NCI-H446 (cell line): ENCODE measurements at regions not wholly inside any gene's neighbourhood (a gene's known extent, or its start where the extent isn't known, plus 50 kb on each side); places are given as distances from the start of the nearest gene placed in this dataset.
A peak's percentile ranks its signal among the peaks of the same experiment; 100 is the strongest.
"Not testable (repeated sequence)": the region's sequence is repeated elsewhere in the genome, so short reads cannot be mapped to it uniquely, and the experiment has no call there.

ENCODE experiments used
- DNase-seq, 2 experiments: peaks; one replicate each; lab custom pipeline; 2025; lab: John Stamatoyannopoulos, UW

GRCh38 chr5:106986006-106986405 lies 684.7 kb downstream of the EFNA5 start:
- DNase-seq: no peak

- DNase-seq: no peak
Observed at GRCh38 chr5:106985174-106985573, 685.6 kb downstream of the EFNA5 start.

- DNase-seq: not testable (repeated sequence)
Observed at GRCh38 chr5:106979178-106979577, 691.6 kb downstream of the EFNA5 start.

- not testable (repeated sequence) for DNase-seq
Observed at GRCh38 chr5:106978582-106979165, 692.1 kb downstream of the EFNA5 start.

GRCh38 chr5:106976363-106976762 lies 694.4 kb downstream of the EFNA5 start:
- DNase-seq: no peak

GRCh38 chr5:106974272-106974671 lies 696.5 kb downstream of the EFNA5 start:
- DNase-seq: no peak

GRCh38 chr5:106966686-106967315 lies 703.9 kb downstream of the EFNA5 start:
- DNase-seq: no peak

GRCh38 chr5:106964132-106964531 lies 706.6 kb downstream of the EFNA5 start:
- DNase-seq: peak; percentile 43 to 79

GRCh38 chr5:106963630-106964029 lies 707.1 kb downstream of the EFNA5 start:
- no peak for DNase-seq

GRCh38 chr5:106962464-106963230 lies 708.1 kb downstream of the EFNA5 start:
- DNase-seq: no peak

- peak in 1 of 2 experiments; percentile 15 for DNase-seq
Observed at GRCh38 chr5:106959387-106959786, 711.4 kb downstream of the EFNA5 start.

GRCh38 chr5:106957336-106957735 lies 713.4 kb downstream of the EFNA5 start:
- no peak for DNase-seq

GRCh38 chr5:106956886-106957285 lies 713.9 kb downstream of the EFNA5 start:
- peak in 1 of 2 experiments; percentile 57 for DNase-seq

- DNase-seq: no peak
Observed at GRCh38 chr5:106956187-106956586, 714.5 kb downstream of the EFNA5 start.

- no peak for DNase-seq
Observed at GRCh38 chr5:106940986-106941385, 729.8 kb downstream of the EFNA5 start.

- no peak for DNase-seq
Observed at GRCh38 chr5:106940301-106940846, 730.4 kb downstream of the EFNA5 start.

GRCh38 chr5:106923409-106923808 lies 747.3 kb downstream of the EFNA5 start:
- no peak for DNase-seq

GRCh38 chr5:106921567-106921966 lies 749.2 kb downstream of the EFNA5 start:
- no peak for DNase-seq

GRCh38 chr5:106910486-106910885 lies 760.3 kb downstream of the EFNA5 start:
- DNase-seq: no peak

- no peak for DNase-seq
Observed at GRCh38 chr5:106909716-106910115, 761.0 kb downstream of the EFNA5 start.

- DNase-seq: no peak
Observed at GRCh38 chr5:106907979-106908378, 762.8 kb downstream of the EFNA5 start.

- no peak for DNase-seq
Observed at GRCh38 chr5:106906199-106906598, 764.5 kb downstream of the EFNA5 start.

- DNase-seq: no peak
Observed at GRCh38 chr5:106894964-106895363, 775.8 kb downstream of the EFNA5 start.
